ENCODE measurements at regions not wholly inside any gene's neighbourhood (a gene's known extent, or its start where the extent isn't known, plus 50 kb on each side); places are given as distances from the start of the nearest gene placed in this dataset.
"Not testable (repeated sequence)": the region's sequence is repeated elsewhere in the genome, so short reads cannot be mapped to it uniquely, and the experiment has no call there.

- FAIRE-seq: no peak
Measured at GRCh38 chr2:145007960-145008263, 488.0 kb upstream of the ZEB2 start.

GRCh38 chr2:145007093-145007959 is 487.4 kb upstream of the ZEB2 start:
- no peak for FAIRE-seq

GRCh38 chr2:145002624-145003023 is 482.7 kb upstream of the ZEB2 start:
- no peak for FAIRE-seq

GRCh38 chr2:145000376-145000775 is 480.5 kb upstream of the ZEB2 start:
- FAIRE-seq: no peak

GRCh38 chr2:144999936-145000335 is 480.0 kb upstream of the ZEB2 start:
- FAIRE-seq: no peak

- FAIRE-seq: no peak
Measured at GRCh38 chr2:144999071-144999875, 479.4 kb upstream of the ZEB2 start.

- FAIRE-seq: no peak
Measured at GRCh38 chr2:144998435-144998834, 478.5 kb upstream of the ZEB2 start.

GRCh38 chr2:144996225-144996795 is 476.4 kb upstream of the ZEB2 start:
- FAIRE-seq: no peak

GRCh38 chr2:144995482-144995881 is 475.6 kb upstream of the ZEB2 start:
- no peak for FAIRE-seq

- FAIRE-seq: no peak
Measured at GRCh38 chr2:144990661-144991060, 470.7 kb upstream of the ZEB2 start.

- no peak for FAIRE-seq
Measured at GRCh38 chr2:144989579-144990270, 469.8 kb upstream of the ZEB2 start.

GRCh38 chr2:144988591-144988990 is 468.7 kb upstream of the ZEB2 start:
- no peak for FAIRE-seq

GRCh38 chr2:144986691-144987090 is 466.8 kb upstream of the ZEB2 start:
- no peak for FAIRE-seq

- no peak for FAIRE-seq
Measured at GRCh38 chr2:144984038-144984437, 464.1 kb upstream of the ZEB2 start.

- no peak for FAIRE-seq
Measured at GRCh38 chr2:144983107-144983506, 463.2 kb upstream of the ZEB2 start.

- FAIRE-seq: no peak
Measured at GRCh38 chr2:144982481-144982880, 462.6 kb upstream of the ZEB2 start.

- no peak for FAIRE-seq
Measured at GRCh38 chr2:144975881-144976280, 456.0 kb upstream of the ZEB2 start.

GRCh38 chr2:144972676-144973075 is 452.8 kb upstream of the ZEB2 start:
- FAIRE-seq: no peak

- no peak for FAIRE-seq
Measured at GRCh38 chr2:144971786-144972335, 451.9 kb upstream of the ZEB2 start.

GRCh38 chr2:144970410-144970809 is 450.5 kb upstream of the ZEB2 start:
- not testable (repeated sequence) for FAIRE-seq

- not testable (repeated sequence) for FAIRE-seq
Measured at GRCh38 chr2:144969564-144969963, 449.6 kb upstream of the ZEB2 start.

GRCh38 chr2:144967961-144968360 is 448.0 kb upstream of the ZEB2 start:
- FAIRE-seq: no peak

- no peak for FAIRE-seq
Measured at GRCh38 chr2:144965172-144965571, 445.3 kb upstream of the ZEB2 start.

Data from islet of Langerhans (tissue), 1 donor.